ENCODE measurements at regions not wholly inside any gene's neighbourhood (a gene's known extent, or its start where the extent isn't known, plus 50 kb on each side); places are given as distances from the start of the nearest gene placed in this dataset.
"Not testable (repeated sequence)": the region's sequence is repeated elsewhere in the genome, so short reads cannot be mapped to it uniquely, and the experiment has no call there.

- no peak for DNase-seq
Observed at GRCh38 chr16:60646631-60647030, 1389.6 kb downstream of the CDH8 start.

DNA sequence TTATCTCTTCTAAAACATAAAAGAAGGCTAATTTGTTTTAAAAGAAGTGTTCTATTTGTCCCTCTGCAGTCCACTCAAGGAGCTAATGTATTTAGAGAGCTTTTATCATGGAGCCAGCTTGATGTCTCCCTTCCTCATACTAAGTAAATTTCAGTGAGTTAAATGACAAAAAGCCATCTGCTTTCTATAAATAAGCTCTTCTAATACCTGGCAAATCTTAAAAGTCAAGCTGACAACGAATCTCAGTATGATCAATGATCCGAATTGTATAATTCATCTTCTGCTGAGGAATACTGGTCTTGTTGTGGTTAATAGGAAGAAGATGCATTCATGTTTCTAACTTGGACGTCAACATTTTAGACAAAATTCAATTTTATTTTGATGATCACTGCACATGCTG is 1390.7 kb downstream of the CDH8 start:
- no peak for DNase-seq

DNA sequence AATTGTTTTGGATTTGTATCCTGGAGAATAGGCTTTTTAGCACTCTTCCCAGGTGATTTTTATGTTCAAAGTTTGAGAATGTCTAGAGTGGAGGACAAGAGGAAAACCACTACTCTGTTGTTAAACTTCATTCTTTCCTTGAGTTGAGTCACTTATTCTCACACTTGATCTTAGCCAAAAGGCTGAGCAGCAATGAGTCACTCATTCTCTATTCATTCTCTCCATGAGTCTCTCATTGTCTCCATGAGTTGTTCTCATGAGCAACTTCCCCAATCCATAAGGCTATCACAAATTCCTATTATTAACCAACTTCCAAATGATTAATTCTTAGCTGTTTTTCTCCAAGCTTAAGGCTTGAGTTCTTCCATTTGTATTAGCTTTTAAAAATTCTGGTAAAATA is 1393.3 kb downstream of the CDH8 start:
- DNase-seq: no peak

GRCh38 chr16:60641067-60641665 is 1395.1 kb downstream of the CDH8 start:
- DNase-seq: no peak

DNA sequence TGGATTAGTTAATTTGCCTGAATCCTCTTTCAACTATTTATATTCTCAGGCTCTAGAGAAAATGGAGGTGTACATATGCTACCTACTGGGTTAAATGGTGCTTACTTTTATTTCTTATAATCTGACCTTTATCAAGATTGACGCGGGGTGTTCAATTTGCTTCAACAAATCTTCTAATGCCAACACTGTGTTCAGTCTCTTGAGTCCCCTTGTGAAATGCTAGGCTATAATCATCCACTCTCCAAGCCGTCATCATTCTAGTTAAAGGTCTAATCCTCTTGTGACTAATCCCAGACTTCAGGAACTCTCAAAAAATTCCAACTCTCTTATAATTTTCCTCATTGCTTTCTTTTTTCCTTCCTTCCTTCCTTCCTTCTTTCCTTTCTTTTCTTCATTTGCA is 1396.2 kb downstream of the CDH8 start:
- DNase-seq: no peak

- not testable (repeated sequence) for DNase-seq
Observed at GRCh38 chr16:60636636-60637035, 1399.6 kb downstream of the CDH8 start.

GRCh38 chr16:60636117-60636516 is 1400.1 kb downstream of the CDH8 start:
- no peak for DNase-seq

- no peak for DNase-seq
Observed at GRCh38 chr16:60635548-60635947, 1400.7 kb downstream of the CDH8 start.

- DNase-seq: no peak
Observed at GRCh38 chr16:60611844-60612243, 1424.4 kb downstream of the CDH8 start.

GRCh38 chr16:60608971-60609370 is 1427.3 kb downstream of the CDH8 start:
- DNase-seq: no peak

DNA sequence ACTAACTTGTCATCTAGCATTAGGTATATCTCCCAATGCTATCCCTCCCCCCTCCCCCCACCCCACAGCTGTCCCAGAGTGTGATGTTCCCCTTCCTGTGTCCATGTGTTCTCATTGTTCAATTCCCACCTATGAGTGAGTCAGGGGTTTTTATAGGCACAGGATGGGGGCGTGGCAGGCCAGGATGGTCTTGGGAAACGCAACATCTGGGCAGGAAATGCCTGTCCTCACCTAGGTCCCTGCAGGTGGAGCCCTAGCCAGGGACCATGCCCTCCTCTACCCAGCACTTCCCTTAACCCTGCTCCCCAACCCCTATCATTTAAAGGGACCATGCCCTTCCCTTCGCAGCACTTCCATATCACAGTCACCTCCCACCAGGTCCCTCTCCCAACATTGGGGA is 1430.6 kb downstream of the CDH8 start:
- not testable (repeated sequence) for DNase-seq

- no peak for DNase-seq
Observed at GRCh38 chr16:60605176-60605575, 1431.1 kb downstream of the CDH8 start.

DNA sequence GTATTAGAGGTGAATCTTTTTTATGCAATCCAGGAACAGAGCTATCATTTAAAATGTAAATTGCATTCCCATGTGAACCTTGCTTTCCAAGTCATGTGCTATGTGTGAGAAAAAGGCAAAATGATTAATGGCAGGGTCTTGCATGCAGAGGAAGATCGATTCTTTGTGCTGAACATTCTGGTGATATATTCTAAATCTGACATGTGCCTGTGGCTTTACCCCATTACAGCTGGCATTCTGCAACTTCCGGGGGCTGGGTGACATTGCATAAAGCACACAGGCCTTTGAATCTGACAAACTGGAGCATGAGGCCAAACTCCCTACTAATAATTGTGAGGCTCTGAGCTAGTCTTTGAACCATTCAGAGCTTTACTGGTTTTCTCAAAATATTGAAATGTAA is 1449.7 kb downstream of the CDH8 start:
- DNase-seq: no peak

- no peak for DNase-seq
Observed at GRCh38 chr16:60582528-60582927, 1453.7 kb downstream of the CDH8 start.

GRCh38 chr16:60566901-60567300 is 1469.3 kb downstream of the CDH8 start:
- DNase-seq: no peak

DNA sequence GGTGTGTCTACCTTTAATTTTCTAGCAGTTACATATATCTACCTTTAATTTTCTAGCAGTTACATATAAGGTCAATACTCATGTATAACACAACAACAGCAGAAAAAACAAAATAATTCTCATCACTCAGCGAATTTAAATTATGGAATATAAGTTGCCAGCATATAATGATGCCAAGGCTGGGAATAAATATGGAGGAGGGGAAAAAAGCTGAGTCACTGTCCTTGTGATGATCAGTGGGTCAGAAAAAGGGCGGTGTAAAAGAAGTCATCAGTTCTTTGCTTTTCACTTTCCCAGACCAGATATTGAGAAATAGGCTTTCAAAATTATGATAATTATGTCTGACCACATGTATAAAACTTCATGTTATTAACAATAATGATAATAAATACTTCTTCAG is 1471.7 kb downstream of the CDH8 start:
- no peak for DNase-seq

DNA sequence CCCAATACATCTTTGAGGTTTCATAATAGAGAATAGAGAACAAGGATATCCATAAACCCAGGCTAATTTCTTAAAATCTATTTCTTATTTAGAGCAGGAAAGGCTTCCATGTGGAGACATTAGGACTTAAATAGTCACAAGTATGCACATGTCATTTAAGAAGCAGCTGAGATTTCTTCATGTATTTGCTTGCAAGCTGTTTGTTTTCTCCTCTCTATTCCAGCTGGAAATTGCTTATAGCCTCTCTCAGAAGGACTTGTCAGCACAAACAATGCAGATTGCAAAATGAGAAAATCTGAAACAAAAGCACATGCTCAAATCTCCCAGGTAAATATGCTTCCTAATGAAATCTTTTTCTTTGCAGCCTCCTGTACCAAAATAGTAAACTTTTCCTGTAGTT is 1473.1 kb downstream of the CDH8 start:
- no peak for DNase-seq

DNA sequence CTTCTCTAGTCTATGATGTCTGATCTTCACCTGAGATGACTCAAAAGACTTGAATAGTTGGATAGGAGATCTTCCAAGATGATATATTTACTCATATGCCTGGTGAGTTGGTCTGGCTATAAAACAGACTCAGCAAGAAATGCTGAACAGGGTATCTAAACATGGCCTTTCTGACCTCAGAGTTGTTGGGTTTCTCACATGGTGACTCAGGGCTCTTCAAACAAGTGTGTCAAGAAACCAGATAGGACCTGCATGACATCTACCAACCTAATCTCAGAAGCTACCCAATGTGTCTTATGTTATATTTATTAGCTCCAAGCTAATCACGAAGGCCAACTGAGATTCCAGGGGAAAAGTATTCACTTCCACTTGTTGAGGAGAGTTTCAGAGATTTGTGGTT is 1477.3 kb downstream of the CDH8 start:
- no peak for DNase-seq

DNA sequence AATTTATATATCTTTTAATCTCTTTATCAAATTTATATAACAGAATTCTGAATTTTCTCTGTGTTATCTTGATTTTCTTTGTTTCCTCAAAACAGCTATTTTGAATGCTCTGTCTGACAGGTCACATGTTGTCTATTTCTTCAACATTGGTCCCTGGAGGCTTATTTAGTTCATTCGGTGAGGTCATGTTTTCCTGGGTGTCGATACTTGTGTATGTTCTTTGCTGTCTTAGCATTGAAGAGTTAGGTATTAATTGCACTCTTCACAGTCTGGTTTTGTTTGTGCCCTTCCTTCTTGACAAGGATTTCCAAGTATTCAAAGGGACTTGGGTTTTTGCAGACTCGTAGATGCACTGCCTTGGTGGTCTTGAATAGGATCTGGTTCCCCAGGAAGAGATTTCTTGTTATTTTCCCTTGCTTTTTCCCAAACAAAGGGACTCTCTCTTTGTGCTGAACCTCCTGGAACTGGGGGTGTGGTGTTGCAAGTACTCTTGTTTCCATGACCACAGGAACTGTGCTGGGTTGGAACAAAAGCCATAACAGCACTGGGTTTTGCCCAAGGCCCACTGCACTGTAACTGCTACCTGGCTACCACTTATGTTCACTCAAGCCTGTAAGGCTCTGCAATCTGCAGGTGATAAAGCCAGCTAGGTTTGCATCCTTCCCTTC is 1483.0 kb downstream of the CDH8 start:
- DNase-seq: no peak

DNA sequence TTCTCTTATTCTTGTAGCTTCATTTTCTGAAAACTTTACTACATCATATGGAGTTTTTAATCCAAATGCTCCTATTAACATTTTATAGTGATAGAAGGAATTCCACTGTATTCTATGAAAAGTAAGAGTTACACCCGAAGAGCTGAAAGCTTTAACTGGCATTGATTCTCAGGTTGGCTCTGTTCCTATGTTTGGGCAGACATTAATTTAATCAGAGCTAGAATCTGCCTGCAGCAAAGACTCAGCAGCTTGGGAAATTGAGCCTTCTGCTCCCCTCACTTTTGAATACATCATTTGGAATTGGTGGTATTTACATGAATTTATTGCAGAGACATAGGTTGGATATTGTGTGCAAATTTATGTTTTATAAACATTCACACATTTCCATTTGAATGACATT is 1494.7 kb downstream of the CDH8 start:
- DNase-seq: no peak

DNA sequence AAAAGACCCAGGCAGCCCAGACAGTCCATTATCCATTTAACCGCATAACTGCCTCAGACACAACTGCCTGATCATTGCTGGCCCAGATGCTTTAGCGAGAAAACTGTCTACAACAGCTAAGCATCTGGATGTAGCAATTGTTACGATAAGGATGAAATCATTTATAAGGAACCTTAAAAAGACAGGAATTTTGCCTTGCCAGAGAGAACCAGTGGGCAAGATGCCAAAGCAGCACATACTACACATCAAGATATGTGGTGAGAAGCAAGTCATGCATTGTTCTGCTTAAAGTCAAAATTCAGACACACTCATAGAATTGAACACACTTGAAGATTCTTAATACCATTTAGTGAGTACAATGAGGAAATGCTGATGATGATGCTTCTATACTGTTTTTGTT is 1525.3 kb downstream of the CDH8 start:
- DNase-seq: no peak

GRCh38 chr16:60510208-60510607 is 1526.0 kb downstream of the CDH8 start:
- no peak for DNase-seq

DNA sequence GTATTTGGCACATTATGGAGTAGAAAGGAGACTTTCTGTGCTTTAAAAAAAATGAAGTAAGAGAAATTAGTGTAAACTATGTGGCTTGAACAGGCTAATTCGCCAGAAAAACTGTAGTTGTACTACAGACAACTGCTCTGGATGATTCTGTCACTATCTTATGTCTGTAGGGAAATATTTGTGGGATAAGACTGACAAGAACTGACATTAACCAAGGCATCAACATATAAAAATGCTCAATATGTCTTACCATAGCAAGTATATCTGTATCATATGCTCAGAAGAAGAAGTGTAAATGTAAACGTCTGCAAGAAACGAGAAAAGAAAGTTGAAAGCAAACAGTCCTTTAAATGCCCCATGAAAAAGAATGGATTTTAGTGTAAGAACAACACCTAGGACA is 1545.0 kb downstream of the CDH8 start:
- DNase-seq: no peak

- DNase-seq: no peak
Observed at GRCh38 chr16:60485872-60486489, 1550.3 kb downstream of the CDH8 start.

DNA sequence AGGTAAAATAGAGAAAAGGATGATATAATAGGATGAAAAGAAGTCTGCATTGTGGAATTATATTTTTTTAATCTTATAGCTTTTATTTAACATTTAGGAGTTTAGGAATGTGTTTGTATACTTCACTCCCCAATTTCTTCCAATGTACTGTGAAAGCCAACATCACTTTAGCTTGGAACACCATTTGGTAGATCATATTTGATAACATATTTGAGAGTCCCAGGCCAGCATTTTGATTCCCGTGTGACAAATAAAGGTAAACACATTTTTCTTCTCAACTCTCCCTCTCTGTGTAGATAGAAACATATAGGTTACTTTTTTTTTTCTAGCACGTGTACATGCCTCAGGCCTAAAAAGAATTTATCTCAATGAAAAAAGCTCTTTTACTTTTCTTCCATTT is 1551.3 kb downstream of the CDH8 start:
- DNase-seq: no peak

All from stimulated activated CD8-positive, alpha-beta memory T cell treated with anti-CD3 and anti-CD28 coated beads, Interleukin-4, amount 100 ng/mL, for 48 hours (primary cell).